Ectodermal cell (in vitro differentiated cells): ENCODE measurements at regions not wholly inside any gene's neighbourhood (a gene's known extent, or its start where the extent isn't known, plus 50 kb on each side); places are given as distances from the start of the nearest gene placed in this dataset.
"Not testable (repeated sequence)": the region's sequence is repeated elsewhere in the genome, so short reads cannot be mapped to it uniquely, and the experiment has no call there.

ENCODE experiments used
- H3K27ac ChIP-seq: 2 replicates; pipeline ENCODE4 v1.7.0; 2013; ENCODE audit warnings: mild to moderate bottlenecking, low read depth, low read length; ENCODE audit not compliant: insufficient read depth, poor library complexity, severe bottlenecking
- H3K27me3 ChIP-seq: 2 replicates; pipeline ENCODE4 v1.7.0; 2013; ENCODE audit warnings: mild to moderate bottlenecking, low read length; ENCODE audit not compliant: insufficient read depth, control insufficient read depth, poor library complexity, severe bottlenecking
- H3K36me3 ChIP-seq: one replicate; pipeline ENCODE4 v1.7.0; 2013; ENCODE audit warnings: low read length; ENCODE audit not compliant: control insufficient read depth, insufficient read depth
- H3K4me1 ChIP-seq: one replicate; pipeline ENCODE4 v1.7.0; 2013; ENCODE audit warnings: low read length; ENCODE audit not compliant: control insufficient read depth, insufficient read depth
- H3K4me3 ChIP-seq: 2 replicates; pipeline ENCODE4 v1.7.0; 2013; ENCODE audit warnings: low read depth, low read length, control low read depth; ENCODE audit not compliant: insufficient read depth
- H3K9me3 ChIP-seq: 2 replicates; pipeline ENCODE4 v1.7.0; 2013; ENCODE audit warnings: mild to moderate bottlenecking, low read length, moderate library complexity; ENCODE audit not compliant: control insufficient read depth
- WGBS, 2 experiments: methylation state at CpG; one replicate each; pipeline ENCODE4 v1.1.7; 2013; ENCODE audit warnings: missing lambda C conversion rate in 2 of 2; 5-methylcytosine and 5-hydroxymethylcytosine counted together

DNA sequence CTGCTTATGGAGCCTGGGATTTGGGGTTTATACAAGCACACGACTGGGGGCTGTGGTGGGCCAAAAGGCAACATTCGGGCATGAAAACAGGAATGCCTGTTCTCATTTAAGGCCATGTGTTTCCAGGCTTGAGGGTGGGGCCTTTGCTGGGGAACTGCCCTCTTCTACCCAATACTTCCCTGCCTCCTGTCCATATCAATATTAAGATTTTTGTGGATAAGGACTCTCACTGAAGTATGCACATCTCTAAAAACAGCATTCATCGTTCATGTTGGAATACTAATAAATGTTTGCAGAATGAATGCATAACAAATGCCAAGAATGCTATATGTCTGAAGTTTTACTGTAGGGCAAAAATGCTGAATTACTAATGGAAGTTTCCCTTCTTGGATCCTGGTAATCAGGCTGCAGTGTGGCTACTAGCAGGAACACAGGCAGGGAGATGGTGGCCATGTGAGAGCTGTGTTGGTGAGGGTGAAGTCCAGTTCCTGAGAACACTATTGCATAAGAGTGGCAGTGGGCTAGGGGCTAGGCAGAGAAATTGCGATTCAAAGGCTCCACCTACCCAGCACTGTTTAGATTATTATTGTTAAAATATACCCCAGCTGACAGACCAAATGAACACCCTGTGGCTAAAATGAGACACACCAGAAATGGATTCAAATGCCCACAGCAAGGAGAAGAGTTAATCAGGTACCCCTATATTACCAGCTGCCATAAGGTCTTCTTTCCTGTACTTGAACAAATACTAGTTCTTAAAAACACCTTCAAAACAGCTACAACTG, 644.3 kb downstream of the EPM2A start:
- H3K36me3 ChIP-seq, result no peaks in the 10 kb centered on the region
- H3K4me3 ChIP-seq, result no peak overlapping the region
- 95 to 96% methylated on average over 3 to 4 of the region's 4 CpGs for WGBS, 2 experiments
- no peak overlapping the region for H3K27ac ChIP-seq
- no peaks in the 10 kb centered on the region for H3K27me3 ChIP-seq
- no peaks in the 10 kb centered on the region for H3K4me1 ChIP-seq
- H3K9me3 ChIP-seq, result no peaks in the 10 kb centered on the region

DNA sequence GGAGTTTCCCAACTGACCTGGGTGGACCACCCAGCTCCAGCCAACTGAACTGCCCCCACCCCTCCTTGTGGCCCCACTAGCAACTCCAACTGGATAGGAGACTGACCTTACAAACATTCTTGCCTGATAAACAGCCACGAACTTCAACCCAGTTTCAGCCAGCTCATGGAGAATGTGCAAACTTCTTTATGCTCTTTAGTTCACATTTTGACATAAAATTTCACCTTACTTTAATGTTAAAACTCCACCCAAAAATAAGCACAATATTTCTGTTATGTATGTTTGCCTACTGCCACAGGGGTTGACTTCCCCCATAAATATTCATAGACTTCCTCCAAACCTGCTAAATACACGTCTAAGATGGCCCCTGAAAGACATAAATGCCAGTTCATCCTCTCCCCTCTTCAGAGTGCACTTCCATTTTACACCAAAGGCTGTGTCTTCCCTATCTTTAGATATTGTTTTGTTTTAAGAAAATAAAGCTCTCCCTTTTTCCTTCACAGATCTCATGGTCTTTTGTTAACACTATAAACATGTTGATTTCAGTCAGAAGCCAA, 643.7 kb downstream of the EPM2A start:
- Histone ChIP-seq H3K9me3 (no peaks in the 10 kb centered on the region), H3K4me1 (no peaks in the 10 kb centered on the region), H3K27ac (no peak overlapping the region), H3K27me3 (no peaks in the 10 kb centered on the region), H3K36me3 (no peaks in the 10 kb centered on the region), H3K4me3 (no peak overlapping the region)
- 84 to 94% methylated on average over 2 of the region's 2 CpGs for WGBS, 2 experiments

DNA sequence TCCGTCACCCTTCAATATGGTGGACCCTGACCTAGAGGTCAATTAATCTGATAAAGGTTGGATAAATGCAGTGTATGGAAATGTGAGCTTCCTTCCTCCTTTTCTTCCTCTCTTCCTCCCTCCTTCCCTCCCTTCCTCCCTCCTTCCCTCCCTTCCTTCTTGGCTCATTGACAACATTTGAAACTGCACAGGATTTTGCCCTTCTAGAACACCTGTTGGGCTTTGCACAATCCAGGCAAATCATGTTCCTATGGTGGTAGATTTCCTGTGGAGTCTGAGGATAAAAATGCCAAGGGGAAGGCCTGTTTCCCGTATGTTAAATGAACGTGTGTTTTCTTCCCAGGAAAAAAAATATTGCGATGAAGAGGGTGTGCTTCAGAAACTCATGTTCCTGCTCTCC, 642.8 kb downstream of the EPM2A start:
- Histone ChIP-seq H3K36me3 (no peaks in the 10 kb centered on the region), H3K9me3 (no peaks in the 10 kb centered on the region), H3K4me3 (no peak overlapping the region), H3K27me3 (no peaks in the 10 kb centered on the region), H3K27ac (no peak overlapping the region), H3K4me1 (no peaks in the 10 kb centered on the region)
- WGBS, 2 experiments, result 94 to 97% methylated on average over 3 to 4 of the region's 4 CpGs

- H3K27ac ChIP-seq, result no peak overlapping the region
- no peaks in the 10 kb centered on the region for H3K27me3 ChIP-seq
- H3K9me3 ChIP-seq, result no peaks in the 10 kb centered on the region
- H3K4me3 ChIP-seq, result no peak overlapping the region
- 67 to 81% methylated on average over 2 of the region's 2 CpGs for WGBS, 2 experiments
- H3K4me1 ChIP-seq, result no peaks in the 10 kb centered on the region
- no peaks in the 10 kb centered on the region for H3K36me3 ChIP-seq
These were observed 642.1 kb downstream of the EPM2A start for GRCh38 chr6:145093226-145093625.

- H3K36me3 ChIP-seq, result no peaks in the 10 kb centered on the region
- H3K4me1 ChIP-seq, result no peaks in the 10 kb centered on the region
- 94 to 97% methylated on average over 1 of the region's 1 CpG for WGBS, 2 experiments
- H3K9me3 ChIP-seq, result no peaks in the 10 kb centered on the region
- no peak overlapping the region for H3K27ac ChIP-seq
- H3K27me3 ChIP-seq, result no peaks in the 10 kb centered on the region
- H3K4me3 ChIP-seq, result no peak overlapping the region
These were observed 638.5 kb downstream of the EPM2A start for GRCh38 chr6:145096846-145097245.

DNA sequence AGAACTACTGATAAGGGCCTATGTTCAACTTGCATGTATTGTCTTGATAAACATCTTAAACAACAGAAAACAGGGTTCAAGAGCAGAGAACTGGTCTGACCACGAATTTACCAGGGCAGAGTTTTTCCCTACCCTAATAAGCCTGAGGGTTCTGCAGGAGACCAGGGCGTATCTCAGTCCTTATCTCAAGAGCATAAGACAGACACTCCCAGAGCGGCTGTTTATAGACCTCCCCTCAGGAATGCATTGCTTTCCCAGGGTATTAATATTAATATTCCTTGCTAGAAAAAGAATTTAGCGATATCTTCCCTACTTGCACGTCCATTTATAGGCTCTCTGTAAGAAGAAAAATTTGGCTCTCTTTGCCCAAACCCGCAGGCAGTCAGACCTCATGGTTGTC, 637.2 kb downstream of the EPM2A start:
- H3K27ac ChIP-seq, H3K36me3 ChIP-seq, H3K9me3 ChIP-seq, H3K4me1 ChIP-seq, H3K27me3 ChIP-seq, H3K4me3 ChIP-seq: not testable (repeated sequence)
- 86 to 89% methylated on average over 6 of the region's 6 CpGs for WGBS, 2 experiments

GRCh38 chr6:145099713-145100112, 635.6 kb downstream of the EPM2A start:
- no peaks in the 10 kb centered on the region for H3K36me3 ChIP-seq
- H3K27me3 ChIP-seq, result no peaks in the 10 kb centered on the region
- WGBS, 2 experiments, result 87 to 94% methylated on average over 1 of the region's 1 CpG
- no peaks in the 10 kb centered on the region for H3K4me1 ChIP-seq
- H3K4me3 ChIP-seq, result no peak overlapping the region
- H3K9me3 ChIP-seq, result no peaks in the 10 kb centered on the region
- no peak overlapping the region for H3K27ac ChIP-seq

DNA sequence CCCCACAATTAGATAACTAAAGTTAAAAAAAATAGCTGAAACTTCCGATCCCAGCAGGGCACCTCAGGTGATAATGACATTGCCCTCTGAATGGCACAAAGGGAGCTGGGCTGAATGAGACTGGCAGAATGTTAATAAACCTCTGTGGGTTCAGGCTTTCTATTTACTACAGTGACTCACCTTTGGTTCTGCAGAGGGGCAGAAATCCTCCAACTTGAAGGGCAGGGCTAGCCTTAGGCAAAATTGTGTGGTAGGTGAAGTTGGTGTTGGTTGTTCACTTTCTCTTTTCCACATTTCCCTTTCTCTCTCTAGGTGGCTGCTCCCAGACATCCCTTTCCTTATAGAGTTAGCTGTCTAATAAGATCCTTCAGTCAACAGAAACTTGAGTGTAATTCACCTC, 625.2 kb downstream of the EPM2A start:
- H3K27me3 ChIP-seq, result no peaks in the 10 kb centered on the region
- WGBS, 2 experiments, result 84 to 88% methylated on average over 1 of the region's 1 CpG
- H3K27ac ChIP-seq, result no peak overlapping the region
- H3K4me1 ChIP-seq, result no peaks in the 10 kb centered on the region
- no peaks in the 10 kb centered on the region for H3K36me3 ChIP-seq
- H3K9me3 ChIP-seq, result no peaks in the 10 kb centered on the region
- no peak overlapping the region for H3K4me3 ChIP-seq

DNA sequence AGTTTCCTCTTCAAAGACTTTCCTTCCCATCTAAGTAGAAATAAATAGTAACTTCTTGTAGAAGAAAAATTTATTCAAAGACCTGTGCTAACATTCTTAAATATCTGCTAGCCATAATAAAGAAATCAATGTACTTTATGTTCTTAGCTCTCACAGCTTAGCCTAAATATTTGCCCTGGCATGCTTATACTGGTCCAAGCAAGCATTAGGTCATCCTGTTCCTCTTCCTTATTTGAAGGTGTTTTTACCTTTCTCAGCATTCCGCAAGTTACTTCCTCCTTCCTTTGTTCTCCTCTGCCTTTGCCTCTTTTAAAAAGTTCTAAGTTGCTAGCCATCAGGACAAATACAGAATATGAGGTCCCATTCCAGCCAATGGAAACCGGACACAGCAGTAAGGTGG, 623.9 kb downstream of the EPM2A start:
- not testable (repeated sequence) for H3K4me1 ChIP-seq, H3K9me3 ChIP-seq, H3K27me3 ChIP-seq, H3K27ac ChIP-seq, H3K4me3 ChIP-seq, H3K36me3 ChIP-seq
- WGBS, 2 experiments, result 96 to 97% methylated on average over 2 of the region's 2 CpGs

DNA sequence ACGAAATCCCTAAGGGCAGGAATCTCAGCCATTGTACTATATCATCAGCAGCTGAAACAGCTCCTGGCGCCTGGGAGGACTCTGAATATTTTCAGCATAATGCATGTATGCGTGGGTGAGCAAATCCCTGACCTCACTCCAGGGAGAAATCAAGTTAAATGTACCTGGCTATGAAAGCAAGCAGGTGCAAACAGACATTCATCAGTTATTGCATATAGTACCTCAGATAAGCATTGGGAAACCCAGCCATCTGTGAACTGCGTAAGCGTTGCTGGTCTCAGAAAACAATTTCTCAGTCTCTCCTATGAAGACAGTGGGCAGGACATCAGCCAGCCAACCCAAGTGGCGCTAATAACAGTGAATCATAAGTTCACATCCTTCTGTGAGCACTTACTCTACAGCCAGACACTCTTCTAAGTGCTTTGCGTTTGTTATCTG, 622.6 kb downstream of the EPM2A start:
- 93% methylated on average over 7 of the region's 7 CpGs for WGBS, 2 experiments

More for the DNA sequence above, 622.6 kb downstream of the EPM2A start:
- H3K27ac ChIP-seq, result no peak overlapping the region
- H3K4me3 ChIP-seq, result no peak overlapping the region
- no peaks in the 10 kb centered on the region for H3K9me3 ChIP-seq
- H3K36me3 ChIP-seq, result no peaks in the 10 kb centered on the region
- no peaks in the 10 kb centered on the region for H3K4me1 ChIP-seq
- H3K27me3 ChIP-seq, result no peaks in the 10 kb centered on the region
